BJ (cell line): ENCODE measurements at regions not wholly inside any gene's neighbourhood (a gene's known extent, or its start where the extent isn't known, plus 50 kb on each side); places are given as distances from the start of the nearest gene placed in this dataset.
"Not testable (repeated sequence)": the region's sequence is repeated elsewhere in the genome, so short reads cannot be mapped to it uniquely, and the experiment has no call there.

Experiments
- CTCF ChIA-PET: fragments of 350-600 bp; formaldehyde crosslinking; extraction: SDS; loops from one replicate; lab custom pipeline; 2021; ENCODE audit warnings: antibody characterized with exemption, inconsistent platforms; lab: Yijun Ruan, JAX
- POLR2A ChIA-PET: fragments of 300-600 bp; sonication (Branson Sonifier 250); formaldehyde crosslinking; extraction: SDS; loops from one replicate; lab custom pipeline; 2021; ENCODE audit warnings: antibody characterized with exemption; lab: Charles Lee
- DNase-seq: peaks from one replicate; pipeline ENCODE4 v3.0.0-alpha.2; 2011; ENCODE audit warnings: low read depth
- H3K27me3 ChIP-seq: 2 replicates; pipeline ENCODE4 v1.6.0; 2011; ENCODE audit warnings: low read length; ENCODE audit not compliant: control insufficient read depth, insufficient read depth
- H3K36me3 ChIP-seq: 2 replicates; pipeline ENCODE4 v1.5.1; 2011; ENCODE audit warnings: low read length; ENCODE audit not compliant: control insufficient read depth, insufficient read depth
- H3K4me3 ChIP-seq: 2 replicates; pipeline ENCODE4 v1.5.1; 2011; ENCODE audit warnings: low read depth, mild to moderate bottlenecking, control low read depth, low read length
- TF ChIP-seq, protein P1 (sequence below): IDR thresholded peaks from 2 replicates; pipeline ENCODE4 v1.5.1; 2011; ENCODE audit warnings: low read depth, mild to moderate bottlenecking, control low read depth, inconsistent platforms, low read length, moderate library complexity; ENCODE audit not compliant: insufficient read depth

DNA sequence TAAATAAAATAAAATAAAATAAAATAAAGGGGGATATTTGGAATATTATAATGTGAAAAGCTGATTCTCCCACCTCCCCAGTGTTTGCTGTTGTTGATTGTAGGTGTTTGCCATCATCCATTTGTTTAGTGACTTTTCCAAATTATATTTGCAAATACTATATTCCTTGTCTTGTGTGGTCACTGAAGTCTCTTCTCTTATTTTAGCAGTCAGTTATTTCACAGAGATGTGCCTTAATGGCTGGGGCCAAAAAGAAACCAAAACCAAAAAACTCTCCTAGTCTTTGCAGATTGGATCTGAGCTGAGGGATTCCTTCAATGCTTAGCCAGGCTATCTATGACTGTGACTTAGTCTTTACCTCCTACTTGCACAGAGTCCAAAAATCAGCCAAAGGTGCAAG lies 70.9 kb upstream of the ZNF169 start:
- CTCF ChIA-PET = interaction anchor here (0.8 kb wide), 1 partner anchor 9 kb away, joined by 3 read pairs; no protein-coding TSS in a partner anchor
- POLR2A ChIA-PET = no interaction called here
- DNase-seq = no peak
- no peak overlapping the region for H3K4me3 ChIP-seq
- peaks cover 2% of the 10 kb centered on the region for H3K36me3 ChIP-seq
- H3K27me3 ChIP-seq = no peaks in the 10 kb centered on the region
- TF ChIP-seq, protein P1, sequence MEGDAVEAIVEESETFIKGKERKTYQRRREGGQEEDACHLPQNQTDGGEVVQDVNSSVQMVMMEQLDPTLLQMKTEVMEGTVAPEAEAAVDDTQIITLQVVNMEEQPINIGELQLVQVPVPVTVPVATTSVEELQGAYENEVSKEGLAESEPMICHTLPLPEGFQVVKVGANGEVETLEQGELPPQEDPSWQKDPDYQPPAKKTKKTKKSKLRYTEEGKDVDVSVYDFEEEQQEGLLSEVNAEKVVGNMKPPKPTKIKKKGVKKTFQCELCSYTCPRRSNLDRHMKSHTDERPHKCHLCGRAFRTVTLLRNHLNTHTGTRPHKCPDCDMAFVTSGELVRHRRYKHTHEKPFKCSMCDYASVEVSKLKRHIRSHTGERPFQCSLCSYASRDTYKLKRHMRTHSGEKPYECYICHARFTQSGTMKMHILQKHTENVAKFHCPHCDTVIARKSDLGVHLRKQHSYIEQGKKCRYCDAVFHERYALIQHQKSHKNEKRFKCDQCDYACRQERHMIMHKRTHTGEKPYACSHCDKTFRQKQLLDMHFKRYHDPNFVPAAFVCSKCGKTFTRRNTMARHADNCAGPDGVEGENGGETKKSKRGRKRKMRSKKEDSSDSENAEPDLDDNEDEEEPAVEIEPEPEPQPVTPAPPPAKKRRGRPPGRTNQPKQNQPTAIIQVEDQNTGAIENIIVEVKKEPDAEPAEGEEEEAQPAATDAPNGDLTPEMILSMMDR = no peak

DNA sequence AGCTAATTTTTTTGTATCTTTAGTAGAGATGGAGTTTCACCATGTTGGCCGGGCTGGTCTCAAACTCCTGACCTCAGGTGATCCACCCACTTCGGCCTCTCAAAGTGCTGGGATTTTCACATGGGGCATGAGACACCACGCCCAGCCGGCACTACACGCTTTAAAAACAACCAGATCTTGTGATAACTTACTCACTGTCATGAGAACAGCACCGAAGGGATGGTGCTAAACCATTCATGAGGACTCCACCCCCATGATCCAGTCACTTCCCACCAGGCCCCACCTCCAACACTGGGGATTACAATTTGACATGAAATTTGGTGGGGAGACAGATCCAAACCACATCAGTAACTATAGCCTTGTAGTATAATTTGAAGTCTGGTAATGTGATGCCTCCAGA lies 67.4 kb upstream of the ZNF169 start:
- H3K4me3 ChIP-seq, H3K36me3 ChIP-seq, H3K27me3 ChIP-seq, DNase-seq, CTCF ChIA-PET: not testable (repeated sequence)
- POLR2A ChIA-PET = interaction anchor here (0.6 kb wide), 1 partner anchor 12 kb away, joined by 5 read pairs; no protein-coding TSS in a partner anchor

DNA sequence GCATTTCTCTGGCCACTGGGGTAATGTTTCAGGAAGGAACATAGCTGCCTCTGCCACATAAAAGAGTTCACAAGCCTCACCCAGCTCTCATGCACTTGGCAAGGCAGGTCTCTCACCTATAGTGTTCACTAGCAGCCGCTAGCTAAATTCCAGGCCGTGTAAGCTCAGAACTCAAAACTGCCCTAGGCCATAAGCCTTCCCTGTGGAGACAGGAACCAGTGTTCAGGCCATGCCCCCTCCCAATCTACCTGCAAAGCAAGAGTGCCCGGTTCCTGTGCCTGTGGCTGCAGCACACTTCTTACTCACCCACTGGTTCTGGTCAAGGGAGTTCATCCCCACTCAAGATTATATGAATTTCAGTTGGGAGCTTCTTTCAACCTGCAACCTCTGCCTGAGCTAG lies 60.7 kb upstream of the ZNF169 start:
- TF ChIP-seq, protein P1 = no peak
- ChIA-PET POLR2A (no interaction called here), CTCF (interaction anchor here (2.3 kb wide), 1 partner anchor 14 kb away, joined by 9 read pairs; no protein-coding TSS in a partner anchor)
- peaks cover 2% of the 10 kb centered on the region; the same call in 1 of the 2 replicates for H3K36me3 ChIP-seq
- no peaks in the 10 kb centered on the region for H3K27me3 ChIP-seq
- no peak for DNase-seq
- no peak overlapping the region for H3K4me3 ChIP-seq

DNA sequence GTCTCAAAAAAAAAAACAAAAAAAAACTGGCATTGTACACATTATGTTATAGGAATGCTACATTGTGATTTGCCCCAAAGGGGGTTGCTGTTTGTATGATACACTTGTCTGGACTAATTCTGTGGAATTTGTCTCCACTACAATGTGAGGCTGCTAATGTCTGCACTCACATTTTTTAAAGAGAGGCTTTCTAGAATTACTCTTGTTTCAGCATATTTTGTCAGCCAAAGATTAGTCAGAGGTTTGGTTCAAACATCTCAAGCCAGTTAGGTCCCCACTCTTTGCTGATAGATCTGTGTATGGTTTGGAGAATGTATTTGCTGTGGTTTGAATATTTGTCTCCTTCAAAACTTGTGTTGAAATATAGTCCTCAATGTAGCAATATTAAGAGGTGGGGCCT lies 59.3 kb upstream of the ZNF169 start:
- no peak for DNase-seq
- H3K4me3 ChIP-seq = no peak overlapping the region
- CTCF ChIA-PET = interaction anchor here (0.9 to 1.2 kb wide), 2 partner anchors 14 to 185 kb away, joined by 3 read pairs; no protein-coding TSS in a partner anchor
- POLR2A ChIA-PET = no interaction called here
- no peaks in the 10 kb centered on the region for H3K27me3 ChIP-seq
- TF ChIP-seq, protein P1 = no peak
- H3K36me3 ChIP-seq = peaks cover 2% of the 10 kb centered on the region; the same call in 1 of the 2 replicates

DNA sequence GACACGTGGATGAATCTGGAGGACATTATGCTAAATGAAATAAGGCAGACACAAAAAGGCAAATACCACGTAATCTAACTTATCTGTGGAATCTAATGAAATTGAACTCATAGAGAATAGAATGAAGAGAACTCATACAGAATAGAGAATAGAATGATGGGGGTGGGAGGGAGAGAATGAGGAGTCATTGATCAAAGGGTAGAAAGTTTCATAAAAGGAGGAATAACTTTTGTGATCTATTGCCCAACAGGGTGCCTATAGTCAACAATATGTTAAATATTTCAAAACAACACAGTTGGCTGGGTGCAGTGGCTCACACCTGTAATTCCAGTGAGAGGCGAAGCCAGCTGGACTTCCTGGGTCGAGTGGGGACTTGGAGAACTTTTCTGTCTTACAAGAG lies 54.9 kb upstream of the ZNF169 start:
- CTCF ChIA-PET = interaction anchor here (14.6 kb wide), 1 partner anchor 143 kb away, joined by 246 read pairs; no protein-coding TSS in a partner anchor
- no peak for DNase-seq
- TF ChIP-seq, protein P1 = no peak
- no peaks in the 10 kb centered on the region for H3K27me3 ChIP-seq
- POLR2A ChIA-PET = no interaction called here
- H3K4me3 ChIP-seq = no peak overlapping the region
- H3K36me3 ChIP-seq = no peaks in the 10 kb centered on the region

DNA sequence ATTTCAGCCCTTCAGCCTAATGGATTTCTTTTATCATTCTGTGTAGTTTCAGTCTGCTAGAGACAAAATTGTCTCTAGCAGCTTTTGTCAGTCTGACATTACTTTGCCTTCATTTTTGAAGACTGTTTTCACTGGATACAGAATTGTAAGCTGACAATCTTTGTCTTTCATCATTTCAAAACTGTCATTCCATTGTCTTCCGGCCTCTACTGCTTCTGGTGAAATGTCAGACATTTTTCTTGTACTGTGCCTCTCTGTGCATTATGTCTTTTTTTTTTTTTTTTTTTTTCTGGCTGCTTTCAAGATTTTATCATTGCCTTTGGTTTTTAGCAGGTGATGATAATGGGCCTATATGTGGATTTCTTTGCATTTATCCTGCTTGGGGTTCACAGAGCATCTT lies 51.3 kb upstream of the ZNF169 start:
- POLR2A ChIA-PET = no interaction called here
- H3K4me3 ChIP-seq = no peak overlapping the region
- TF ChIP-seq, protein P1 = no peak
- H3K36me3 ChIP-seq = no peaks in the 10 kb centered on the region
- no peaks in the 10 kb centered on the region for H3K27me3 ChIP-seq
- no peak for DNase-seq
- CTCF ChIA-PET = interaction anchor here (1.2 to 14.6 kb wide), 2 partner anchors 147 to 205 kb away, joined by 3 to 246 read pairs; no protein-coding TSS in a partner anchor
